CD4-positive, alpha-beta T cell treated with Interleukin-10 for 1 hour (primary cell): ENCODE measurements at regions not wholly inside any gene's neighbourhood (a gene's known extent, or its start where the extent isn't known, plus 50 kb on each side); places are given as distances from the start of the nearest gene placed in this dataset.

ENCODE experiments used
- DNase-seq: peaks from one replicate; pipeline ENCODE4 v3.0.0-alpha.2; 2020

- no peak for DNase-seq
These were observed 162.1 kb upstream of the OGFRL1 start for GRCh38 chr6:71126506-71126905.

- no peak for DNase-seq
These were observed 161.2 kb upstream of the OGFRL1 start for GRCh38 chr6:71127374-71127773.

DNA sequence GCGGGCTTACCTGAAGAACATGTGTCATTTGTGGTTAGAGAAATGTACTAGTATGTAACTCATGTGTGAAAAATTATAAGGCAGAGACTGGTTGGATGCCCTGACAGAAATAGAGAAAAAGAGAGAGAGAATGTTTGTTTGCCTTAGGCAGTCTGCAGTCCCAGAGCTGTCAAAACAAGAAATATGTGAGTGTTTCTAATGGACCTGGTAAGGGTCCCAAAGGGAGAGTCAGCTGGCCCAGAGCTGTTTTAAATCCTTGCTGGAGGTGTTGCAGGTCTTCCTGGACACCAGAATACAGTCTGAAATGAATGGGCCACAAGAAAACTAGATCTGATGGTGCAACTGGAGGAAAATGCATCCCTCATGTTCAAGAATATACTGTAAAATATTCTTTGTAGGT, 158.3 kb upstream of the OGFRL1 start:
- DNase-seq: no peak

DNA sequence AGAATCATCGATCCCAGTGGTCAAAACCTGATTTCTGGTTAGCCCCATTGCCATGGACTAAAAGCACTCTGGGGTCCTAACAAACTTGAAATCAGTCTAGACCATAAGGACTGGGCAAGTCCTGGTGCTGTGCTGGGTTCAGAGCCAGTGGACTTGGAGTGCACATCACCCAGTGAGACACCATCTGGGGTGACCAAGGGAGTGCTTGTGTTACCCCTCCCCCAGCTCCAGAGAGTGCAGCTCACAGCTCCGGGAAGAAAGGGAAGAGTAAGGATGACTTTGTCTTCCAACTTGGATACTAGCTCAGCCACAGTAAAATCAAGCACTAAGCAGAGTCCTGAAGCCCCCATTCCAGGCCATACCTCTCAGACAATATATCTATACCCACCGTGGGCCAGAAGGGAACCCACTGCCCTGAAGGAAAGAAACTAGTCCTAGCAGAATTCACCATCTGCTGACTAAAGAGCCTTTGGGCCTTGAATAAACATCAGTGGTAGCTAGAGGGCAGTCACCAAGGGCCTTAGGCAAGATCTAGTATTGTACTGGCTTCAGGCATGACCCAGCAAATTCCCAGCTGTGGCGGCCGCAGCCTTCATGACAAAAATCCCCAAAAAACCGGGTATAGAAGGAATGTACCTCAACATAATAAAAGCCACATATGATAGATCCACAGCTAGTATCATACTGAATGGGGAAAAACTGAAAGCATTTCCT, 153.5 kb upstream of the OGFRL1 start:
- DNase-seq: no peak

- no peak for DNase-seq
These were observed 150.6 kb upstream of the OGFRL1 start for GRCh38 chr6:71137973-71138372.

DNA sequence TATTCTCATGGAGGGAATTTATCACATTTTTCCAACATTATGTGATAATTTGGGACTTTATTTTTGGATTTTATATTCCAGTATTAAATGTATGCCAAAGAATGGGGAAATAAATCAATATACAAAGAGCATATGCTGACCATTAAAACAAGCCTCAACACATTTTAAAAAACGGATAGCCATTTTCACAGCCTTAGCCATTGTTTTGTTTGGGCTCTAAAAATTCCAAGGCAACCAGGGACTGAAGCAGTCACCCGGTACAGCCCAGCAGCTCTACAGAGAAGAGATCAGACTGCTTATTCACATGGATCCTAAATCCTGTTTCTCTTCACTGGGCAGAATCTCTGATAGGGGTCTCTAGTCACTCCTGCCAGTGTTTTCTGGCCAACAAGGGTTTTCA, 150.2 kb upstream of the OGFRL1 start:
- DNase-seq: no peak

- no peak for DNase-seq
These were observed 149.4 kb upstream of the OGFRL1 start for GRCh38 chr6:71139249-71139648.

GRCh38 chr6:71153755-71154325, 134.8 kb upstream of the OGFRL1 start:
- no peak for DNase-seq

GRCh38 chr6:71157345-71157744, 131.3 kb upstream of the OGFRL1 start:
- no peak for DNase-seq

DNA sequence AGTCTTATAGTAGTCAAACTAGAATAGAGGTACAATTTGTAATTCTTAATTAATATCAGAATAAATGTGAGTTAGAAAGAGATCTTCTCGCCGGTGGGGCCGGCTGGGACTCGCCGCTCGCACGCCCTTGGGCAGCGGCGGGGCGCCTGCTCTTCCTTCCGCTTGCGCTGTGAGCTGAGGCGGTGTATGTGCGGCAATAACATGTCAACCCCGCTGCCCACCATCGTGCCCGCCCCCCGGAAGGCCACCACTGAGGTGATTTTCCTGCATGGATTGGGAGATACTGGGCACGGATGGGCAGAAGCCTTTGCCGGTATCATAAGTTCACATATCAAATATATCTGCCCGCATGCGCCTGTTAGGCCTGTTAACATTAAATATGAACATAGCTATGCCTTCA, 123.7 kb upstream of the OGFRL1 start:
- DNase-seq: no peak

- DNase-seq: no peak
These were observed 120.3 kb upstream of the OGFRL1 start for GRCh38 chr6:71168233-71168765.

GRCh38 chr6:71171497-71172070, 117.0 kb upstream of the OGFRL1 start:
- DNase-seq: no peak

DNA sequence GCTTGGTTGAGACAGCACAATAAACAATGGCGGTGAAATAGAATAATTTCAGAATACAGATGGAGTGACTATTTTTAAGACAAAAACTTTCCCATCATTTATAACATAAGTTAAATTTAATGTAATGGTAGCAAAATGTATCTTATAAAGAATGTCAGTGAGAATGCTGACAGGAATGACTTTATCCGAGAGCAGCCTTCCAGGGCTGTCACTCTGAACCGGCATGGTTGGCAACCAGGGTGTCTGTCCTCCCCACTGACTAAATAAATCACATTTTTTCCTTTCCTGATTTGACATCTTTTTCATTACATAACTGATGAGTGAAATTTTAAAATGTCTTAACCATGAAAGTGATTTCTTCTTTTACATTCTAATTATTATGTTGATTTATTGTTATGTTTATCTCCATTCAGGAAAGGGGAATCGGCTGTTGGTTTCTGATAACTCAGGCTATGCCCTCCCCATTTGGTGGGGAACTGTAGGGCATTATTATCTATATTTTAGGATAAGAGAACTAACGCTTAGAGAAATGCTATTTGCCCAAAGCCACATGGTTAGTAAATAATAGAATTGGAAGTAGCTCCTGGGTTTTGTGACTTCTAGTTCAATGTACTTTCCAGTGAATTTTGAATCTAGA, 109.2 kb upstream of the OGFRL1 start:
- no peak for DNase-seq

DNA sequence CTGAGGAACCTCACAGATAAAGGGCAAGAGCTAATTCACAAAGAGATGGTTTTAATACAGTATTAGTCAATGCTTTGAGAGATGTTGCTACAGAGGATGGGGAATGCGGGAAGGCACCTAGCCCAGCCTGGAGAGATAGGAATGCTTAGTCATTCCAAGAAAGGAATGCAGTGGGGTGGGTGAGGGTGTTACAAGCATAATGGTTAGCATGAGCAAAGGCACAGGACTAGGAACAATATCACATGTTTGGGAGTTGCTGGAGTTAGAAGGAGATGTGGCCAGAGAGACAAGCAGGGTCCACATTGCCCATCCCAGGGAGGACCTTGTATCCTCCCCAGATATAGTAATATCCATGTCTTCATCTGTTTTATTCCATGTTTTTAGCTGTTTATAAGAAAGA, 107.0 kb upstream of the OGFRL1 start:
- DNase-seq: no peak

- no peak for DNase-seq
These were observed 101.5 kb upstream of the OGFRL1 start for GRCh38 chr6:71187141-71187540.

- peak; percentile 31 for DNase-seq
These were observed 97.8 kb upstream of the OGFRL1 start for GRCh38 chr6:71190809-71191208.

DNA sequence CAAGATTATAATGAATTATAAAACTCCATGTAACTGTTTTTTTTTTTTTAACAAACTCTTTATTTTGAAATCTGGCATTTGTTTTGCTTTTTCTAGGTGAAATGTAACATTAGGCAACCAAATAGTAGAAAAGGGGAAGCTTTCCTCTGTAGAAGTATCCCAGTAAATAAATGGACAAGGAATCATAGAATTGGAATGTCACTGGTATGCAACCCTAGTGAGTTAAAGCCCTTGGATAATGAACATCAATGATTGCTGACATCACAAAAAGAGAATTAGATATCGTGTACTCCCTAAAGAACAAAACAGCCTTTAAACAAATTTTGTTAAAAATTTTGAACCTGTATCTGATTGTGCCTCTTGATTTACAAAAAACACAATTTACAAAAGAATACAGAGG, 93.9 kb upstream of the OGFRL1 start:
- no peak for DNase-seq

DNA sequence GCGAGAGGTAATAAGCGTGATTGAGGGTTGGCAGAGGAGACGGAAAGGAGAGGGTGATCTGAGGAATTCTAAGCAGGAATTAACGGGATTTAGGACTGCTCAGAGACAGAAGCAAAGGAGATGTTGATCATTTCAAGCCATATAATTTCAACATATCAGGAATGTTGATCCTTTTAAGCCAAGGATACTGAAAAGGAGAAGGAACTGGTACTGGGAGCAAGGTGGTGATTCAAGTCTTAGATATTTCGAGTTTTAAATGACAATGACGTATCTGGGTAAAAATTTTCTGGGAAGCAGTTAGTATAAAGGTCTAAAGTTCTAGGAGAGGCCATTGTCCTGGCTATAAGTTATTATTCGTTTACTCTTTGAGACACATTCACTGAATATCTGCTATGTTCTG, 91.3 kb upstream of the OGFRL1 start:
- no peak for DNase-seq

- no peak for DNase-seq
These were observed 90.8 kb upstream of the OGFRL1 start for GRCh38 chr6:71197780-71198179.

DNA sequence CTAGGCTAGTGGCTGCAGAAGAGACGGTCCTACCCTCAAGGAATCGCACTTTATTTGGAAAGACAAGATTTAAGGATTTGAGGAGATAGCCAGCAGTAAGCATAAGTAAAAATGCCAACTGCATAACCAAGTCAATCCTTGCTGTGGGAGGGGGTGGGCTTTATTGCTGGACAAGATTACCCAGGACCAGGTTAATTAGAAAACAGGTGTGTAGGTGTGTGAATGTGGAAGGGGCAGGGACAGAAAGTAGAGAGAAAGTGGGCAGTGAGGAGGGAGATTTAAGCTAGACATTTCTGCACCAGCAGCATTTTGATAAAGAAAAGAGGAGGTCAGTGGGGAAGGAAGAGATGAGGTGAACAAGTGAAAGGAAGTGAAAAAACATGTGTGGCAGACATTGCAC, 89.7 kb upstream of the OGFRL1 start:
- DNase-seq: no peak

GRCh38 chr6:71199736-71200135, 88.9 kb upstream of the OGFRL1 start:
- no peak for DNase-seq

DNA sequence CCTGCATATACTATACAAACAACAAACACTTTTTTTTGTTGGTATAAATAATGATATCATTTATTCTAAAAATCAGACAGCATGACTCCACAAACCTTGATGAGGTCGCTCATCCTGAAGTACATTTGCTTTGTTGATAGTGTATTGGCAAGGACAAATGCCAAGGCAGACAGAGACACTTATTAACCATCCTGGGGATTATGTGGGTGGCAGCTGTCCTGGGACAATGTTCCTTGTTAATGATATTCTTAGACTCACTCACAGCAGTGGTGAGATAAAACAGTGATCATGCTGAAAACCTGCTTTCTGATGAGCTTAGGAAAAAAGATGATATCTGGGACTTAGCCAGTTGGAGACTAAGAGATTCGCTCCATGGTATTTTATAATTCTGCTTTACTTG, 85.4 kb upstream of the OGFRL1 start:
- DNase-seq: no peak

DNA sequence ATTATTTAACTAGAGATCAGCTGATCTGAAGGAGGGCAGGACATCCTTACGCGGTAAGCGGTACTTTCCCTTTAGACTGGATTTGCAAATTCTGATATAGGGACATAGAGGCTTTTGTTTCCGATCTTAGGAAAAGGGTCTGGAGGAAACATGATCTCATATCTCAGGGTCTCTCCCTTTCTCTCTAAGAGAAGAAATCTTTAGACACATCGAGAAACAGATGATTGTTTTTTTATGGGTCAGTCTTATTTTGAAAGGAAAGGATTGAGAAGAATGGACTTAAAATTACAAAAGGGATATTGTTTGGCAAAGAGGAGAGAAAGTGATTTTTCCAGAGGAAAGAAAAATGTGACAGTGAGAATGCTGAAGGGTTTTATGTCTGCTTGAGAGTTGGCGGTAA, 83.9 kb upstream of the OGFRL1 start:
- DNase-seq: no peak

DNA sequence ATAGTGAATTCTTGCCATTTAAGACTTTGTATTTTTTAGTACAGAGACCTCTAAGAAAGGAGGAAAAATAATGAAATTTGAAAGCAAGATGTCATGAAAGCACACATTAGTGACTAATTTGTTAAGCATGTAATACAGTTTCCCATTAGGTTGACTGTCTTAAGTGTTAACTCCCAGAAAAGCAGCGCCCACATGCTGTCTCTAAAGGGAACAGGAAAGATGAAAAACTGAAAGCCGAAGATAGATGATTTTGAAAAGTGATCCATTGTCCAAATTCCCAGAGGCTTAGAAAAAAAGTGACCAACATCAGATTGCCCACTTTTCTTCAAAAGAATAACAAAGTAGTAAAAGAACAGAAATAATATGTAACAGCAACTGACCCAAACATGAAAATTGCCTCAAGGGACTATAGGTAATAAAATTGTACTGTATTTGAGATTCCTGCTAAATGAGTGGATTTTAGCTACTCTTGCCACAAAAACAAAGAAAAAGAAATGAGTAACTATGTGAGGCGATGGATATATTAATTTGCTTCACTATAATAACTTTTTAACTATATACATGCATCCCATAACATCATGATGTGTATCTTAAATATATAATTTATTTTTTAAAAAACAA, 83.2 kb upstream of the OGFRL1 start:
- no peak for DNase-seq
